K562 (cell line): ENCODE measurements at regions not wholly inside any gene's neighbourhood (a gene's known extent, or its start where the extent isn't known, plus 50 kb on each side); places are given as distances from the start of the nearest gene placed in this dataset.

Source experiments
- ATAC-seq: fragments of 200-7000 bp; cut with Tn5 transposase; 3 replicates; pipeline ENCODE4 v1.9.1; 2020; ENCODE audit warnings: moderate library complexity
- BruUV-seq: library from RNA; stranded (reverse); fragments of 400-500 nt; replicated peaks from 2 replicates; lab custom pipeline; 2021; lab: Mats Ljungman, UMichigan
- CTCF ChIA-PET: fragments of 300-600 bp; formaldehyde crosslinking; extraction: SDS; loops from one replicate; lab custom pipeline; 2021; ENCODE audit warnings: low intra/inter-chr PET ratio; lab: Yijun Ruan, JAX
- POLR2A ChIA-PET: fragments of 300-600, 350-650 bp; sonication (Branson Sonifier 250); formaldehyde crosslinking; extraction: SDS; loops from one replicate; lab custom pipeline; 2021; ENCODE audit warnings: antibody characterized with exemption, inconsistent platforms; lab: Yijun Ruan, JAX
- DNase-seq, 4 experiments: peaks; one replicate each; pipeline versions ENCODE4 v3.0.0 to v3.0.0-alpha.2; 2011 to 2018; ENCODE audit warnings: low spot score in 3 of 4, mixed read lengths in 3 of 4; ENCODE audit errors: extremely low read depth in 1 of 4
- FAIRE-seq: peaks from 2 replicates; lab custom pipeline; 2011; peaks lifted over from hg19 to GRCh38; lab: Jason Lieb, UNC
- H2AFZ ChIP-seq: 2 replicates; pipeline ENCODE4 v1.6.0; 2011; ENCODE audit warnings: low read depth, low read length, control low read depth, inconsistent platforms
- H3K27ac ChIP-seq: fragments of 200-600 bp; 3 replicates; pipeline ENCODE4 v1.8.0; 2011; ENCODE audit warnings: low read depth, mild to moderate bottlenecking, control low read depth, inconsistent platforms, low read length, moderate library complexity, mixed read lengths; ENCODE audit errors: extremely low read depth
- H3K27me3 ChIP-seq, 2 experiments: fragments of 300-600 bp in 1 of 2; 2 replicates in 1 of 2; 3 replicates in 1 of 2; pipeline versions ENCODE4 v1.6.0 to v1.8.0; 2011; ENCODE audit warnings: inconsistent platforms in 2 of 2, low read length in 2 of 2, mild to moderate bottlenecking in 1 of 2, mixed read lengths in 1 of 2, moderate library complexity in 1 of 2; ENCODE audit not compliant: control insufficient read depth in 2 of 2, insufficient read depth in 2 of 2
- H3K36me3 ChIP-seq: fragments of 300-600 bp; 3 replicates; pipeline ENCODE4 v1.8.0; 2011; ENCODE audit warnings: mild to moderate bottlenecking, low read length, inconsistent platforms; ENCODE audit not compliant: control insufficient read depth, insufficient read depth
- H3K4me1 ChIP-seq, 2 experiments: fragments of 200-600 bp in 1 of 2; replicated peaks in 1 of 2; 2 replicates in 1 of 2; 3 replicates in 1 of 2; pipeline versions ENCODE4 v1.5.1 to v1.8.0; 2011; ENCODE audit warnings: inconsistent platforms in 2 of 2, low read length in 2 of 2, mild to moderate bottlenecking in 1 of 2, mixed read lengths in 1 of 2, moderate library complexity in 1 of 2; ENCODE audit not compliant: control insufficient read depth in 2 of 2, insufficient read depth in 2 of 2
- H3K4me2 ChIP-seq: 2 replicates; pipeline ENCODE4 v1.6.1; 2011; ENCODE audit warnings: low read length, control low read depth, inconsistent platforms, mixed read lengths; ENCODE audit not compliant: insufficient read depth
- H3K4me3 ChIP-seq: fragments of 200-600 bp; sonication (generic), shearing (Covaris generic); 2 replicates; pipeline ENCODE4 v1.5.1; 2016; ENCODE audit warnings: control low read depth, inconsistent platforms
- H3K79me2 ChIP-seq: fragments of 200-600 bp; 3 replicates; pipeline ENCODE4 v1.8.0; 2011; ENCODE audit warnings: low read length, inconsistent platforms; ENCODE audit not compliant: control insufficient read depth, insufficient read depth
- H3K9ac ChIP-seq, 2 experiments: 2 replicates each; pipeline versions ENCODE4 v1.6.0 to v1.6.1; 2011; ENCODE audit warnings: low read depth in 2 of 2, low read length in 2 of 2, control low read depth in 1 of 2, inconsistent platforms in 1 of 2, mild to moderate bottlenecking in 1 of 2, mixed read lengths in 1 of 2; ENCODE audit not compliant: insufficient read depth in 1 of 2
- H3K9me1 ChIP-seq: one replicate; pipeline ENCODE4 v1.6.0; 2011; ENCODE audit warnings: inconsistent platforms, mild to moderate bottlenecking, low read length, moderate library complexity; ENCODE audit not compliant: control insufficient read depth, insufficient read depth
- H3K9me3 ChIP-seq: replicated peaks from 2 replicates; pipeline ENCODE4 v1.5.1; 2011; ENCODE audit warnings: low read depth, low read length, inconsistent platforms; ENCODE audit not compliant: control insufficient read depth, insufficient read depth
- H4K20me1 ChIP-seq: replicated peaks from 2 replicates; pipeline ENCODE4 v1.6.1; 2011; ENCODE audit warnings: low read length, inconsistent platforms, mixed read lengths; ENCODE audit not compliant: control insufficient read depth, insufficient read depth
- CREM ChIP-seq: IDR thresholded peaks from 2 replicates; pipeline ENCODE4 v1.6.1; 2014; ENCODE audit warnings: antibody characterized with exemption, low read depth
- HMG20A ChIP-seq: fragments of 450-650 bp; formaldehyde crosslinking; conservative IDR thresholded peaks from 2 replicates; pipeline ENCODE4 v1.4.0; 2020; ENCODE audit warnings: mild to moderate bottlenecking, mixed read lengths
- SMARCB1 ChIP-seq: IDR thresholded peaks from 2 replicates; pipeline ENCODE4 v1.6.1; 2011; ENCODE audit warnings: improper control_type of control experiment, low read depth; ENCODE audit not compliant: insufficient read length
- WGBS: fragments of 100-300 bp; shearing (Covaris generic); methylation state at CpG from one replicate; pipeline ENCODE4 v1.1.6; 2016; ENCODE audit warnings: low coverage, mixed read lengths; ENCODE audit not compliant: insufficient coverage; ENCODE audit errors: missing lambda C conversion rate; 5-methylcytosine and 5-hydroxymethylcytosine counted together
- in situ Hi-C: fragments of 300-500 bp; cut with MboI; formaldehyde crosslinking; loops from 4 replicates; pipeline ENCODE4 v1.15.0; 2018; ENCODE audit warnings: inconsistent platforms, mixed read lengths
- intact Hi-C: fragments of 100-400 bp; cut with micrococcal nuclease; formaldehyde crosslinking; loops from 2 replicates; pipeline ENCODE4 v1.14.2; 2022

DNA sequence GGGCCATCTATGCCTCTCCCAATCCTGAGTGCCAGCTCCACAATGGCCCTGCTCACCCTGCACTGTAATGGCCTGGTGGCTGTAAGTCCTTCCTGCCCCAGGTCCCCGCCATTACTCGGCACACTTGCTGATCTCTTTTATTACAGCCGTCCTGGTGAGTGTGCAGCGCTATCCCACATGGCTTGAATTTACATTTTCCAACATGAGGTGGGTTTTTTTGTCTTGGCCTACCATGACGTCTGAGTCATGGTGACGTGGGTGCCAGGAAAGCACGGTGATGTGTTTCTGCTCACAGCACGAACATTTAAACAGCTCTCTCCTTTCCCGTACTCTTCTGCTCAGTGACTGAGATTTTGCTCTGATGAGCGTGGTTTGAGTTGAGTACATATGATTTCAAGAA is 55.2 kb upstream of the FOXF1 start:
- Histone ChIP-seq H4K20me1 (no peaks in the 10 kb centered on the region), H3K9me1 (no peaks in the 10 kb centered on the region), H3K79me2 (no peaks in the 10 kb centered on the region), H3K4me1 (no peaks in the 10 kb centered on the region), H3K36me3 (no peaks in the 10 kb centered on the region), H3K4me3 (no peak overlapping the region), H3K27me3 (peaks cover 11 to 45% of the 10 kb centered on the region in 2 experiments; a peak in 4 of 5 replicates), H3K9ac (no peak overlapping the region), H3K27ac (no peak overlapping the region), H2AFZ (no peak overlapping the region), H3K4me2 (no peak overlapping the region), H3K9me3 (no peaks in the 10 kb centered on the region)
- ChIA-PET CTCF (no interaction called here), POLR2A (interaction anchor here (1.1 kb wide), 1 partner anchor 9 kb away, joined by 5 read pairs; no protein-coding TSS in a partner anchor)
- 2% methylated on average over 10 of the region's 10 CpGs for WGBS
- no peak for DNase-seq
- in situ Hi-C loops, result no loop called here
- no TSS peak for BruUV-seq
- no peak for FAIRE-seq
- intact Hi-C loops, result no loop called here
- no peak for ATAC-seq
- TF ChIP-seq CREM (0 out of 2 replicates have a peak, but pooled peaks have one; percentile 26), SMARCB1 (no peak)

DNA sequence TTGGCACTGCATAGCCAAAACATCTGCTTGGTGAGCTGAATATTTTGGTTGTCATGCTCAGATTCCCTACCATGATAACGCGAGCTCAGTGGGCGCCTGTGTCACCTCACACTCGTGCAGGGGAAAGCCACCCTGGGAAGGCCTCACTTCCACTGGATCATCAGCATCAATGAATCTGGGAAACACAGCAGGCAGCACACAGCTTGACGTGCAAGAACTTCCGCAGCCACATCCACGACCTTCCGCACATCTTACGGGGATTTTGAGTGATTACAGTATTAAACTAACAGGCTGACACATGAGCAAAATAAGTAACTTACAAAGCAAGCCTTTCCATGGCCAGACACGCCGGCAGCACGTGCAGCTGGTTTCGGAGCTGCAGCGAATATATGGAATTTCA is 54.7 kb upstream of the FOXF1 start:
- in situ Hi-C loops, result no loop called here
- BruUV-seq, result no TSS peak

More for the DNA sequence above, 54.7 kb upstream of the FOXF1 start:
- ChIA-PET POLR2A (interaction anchor here (1.1 kb wide), 1 partner anchor 9 kb away, joined by 5 read pairs; no protein-coding TSS in a partner anchor), CTCF (no interaction called here)
- peaks cover 13 to 45% of the 10 kb centered on the region in 2 experiments; a peak in 4 of 5 replicates for H3K27me3 ChIP-seq
- no peak overlapping the region for H3K9ac ChIP-seq
- no peak for TF ChIP-seq HMG20A
- intact Hi-C loops, result no loop called here
- ATAC-seq, result no peak
- H3K4me1 ChIP-seq, result no peaks in the 10 kb centered on the region
- no peak overlapping the region for H3K4me3 ChIP-seq
- H3K9me1 ChIP-seq, result no peaks in the 10 kb centered on the region
- no peak overlapping the region for H3K4me2 ChIP-seq
- no peak overlapping the region for H3K27ac ChIP-seq
- FAIRE-seq, result no peak
- no peak overlapping the region for H2AFZ ChIP-seq
- H3K9me3 ChIP-seq, result no peaks in the 10 kb centered on the region
- DNase-seq, result no peak
- H3K36me3 ChIP-seq, result no peaks in the 10 kb centered on the region
- no peaks in the 10 kb centered on the region for H3K79me2 ChIP-seq
- no peaks in the 10 kb centered on the region for H4K20me1 ChIP-seq
- WGBS, result 3% methylated on average over 14 of the region's 14 CpGs
